Type B pancreatic cell (in vitro differentiated cells): ENCODE measurements at regions not wholly inside any gene's neighbourhood (a gene's known extent, or its start where the extent isn't known, plus 50 kb on each side); places are given as distances from the start of the nearest gene placed in this dataset.
"Not testable (repeated sequence)": the region's sequence is repeated elsewhere in the genome, so short reads cannot be mapped to it uniquely, and the experiment has no call there.

Experiments
- DNase-seq: peaks from one replicate; pipeline ENCODE4 v3.0.0; 2021; ENCODE audit warnings: mixed read lengths; ENCODE audit not compliant: unreplicated experiment; ENCODE audit errors: extremely low spot score
- H3K27ac Mint-ChIP-seq: 2 replicates; pipeline ENCODE4 v1.8.0; 2021; ENCODE audit warnings: mild to moderate bottlenecking, mixed read lengths
- H3K27me3 Mint-ChIP-seq: 2 replicates; pipeline ENCODE4 v1.8.0; 2021; ENCODE audit warnings: mixed read lengths
- H3K36me3 Mint-ChIP-seq: 2 replicates; pipeline ENCODE4 v1.8.0; 2021; ENCODE audit warnings: mixed read lengths
- H3K4me1 Mint-ChIP-seq: one replicate; pipeline ENCODE4 v1.8.0; 2021; ENCODE audit warnings: mixed read lengths; ENCODE audit not compliant: unreplicated experiment
- H3K4me3 Mint-ChIP-seq: 2 replicates; pipeline ENCODE4 v1.8.0; 2021; ENCODE audit warnings: mild to moderate bottlenecking, mixed read lengths
- H3K9me3 Mint-ChIP-seq: 2 replicates; pipeline ENCODE4 v1.8.0; 2021; ENCODE audit warnings: mixed read lengths
- TF ChIP-seq, protein P1 (sequence below): fragments of 200-600 bp; sonication (generic); conservative IDR thresholded peaks from 2 replicates; pipeline ENCODE4 v1.5.0; 2021; ENCODE audit warnings: antibody characterized with exemption, mild to moderate bottlenecking

DNA sequence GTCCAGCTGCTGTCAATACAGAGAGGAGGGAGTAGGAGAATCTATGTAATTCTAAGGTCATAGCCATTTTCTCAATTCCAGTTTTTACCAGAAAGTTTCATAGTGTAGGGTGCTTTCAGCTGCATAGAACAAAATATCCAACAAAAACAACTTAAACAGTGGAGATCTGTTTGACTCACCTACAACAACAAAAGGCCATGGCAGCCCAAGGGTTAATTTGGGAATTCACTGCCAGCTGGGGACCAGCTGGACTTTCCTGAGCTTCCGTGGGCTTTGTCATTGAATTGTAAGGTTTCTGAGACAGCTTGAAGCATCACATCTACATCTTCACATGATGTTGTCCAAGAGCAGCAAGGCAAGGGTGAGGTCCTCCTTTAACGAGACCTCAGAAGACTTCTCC is 512.7 kb downstream of the IRS1 start:
- no peak overlapping the region for H3K4me3 Mint-ChIP-seq
- no peak for DNase-seq
- H3K27me3 Mint-ChIP-seq = no peaks in the 10 kb centered on the region
- TF ChIP-seq, protein P1, sequence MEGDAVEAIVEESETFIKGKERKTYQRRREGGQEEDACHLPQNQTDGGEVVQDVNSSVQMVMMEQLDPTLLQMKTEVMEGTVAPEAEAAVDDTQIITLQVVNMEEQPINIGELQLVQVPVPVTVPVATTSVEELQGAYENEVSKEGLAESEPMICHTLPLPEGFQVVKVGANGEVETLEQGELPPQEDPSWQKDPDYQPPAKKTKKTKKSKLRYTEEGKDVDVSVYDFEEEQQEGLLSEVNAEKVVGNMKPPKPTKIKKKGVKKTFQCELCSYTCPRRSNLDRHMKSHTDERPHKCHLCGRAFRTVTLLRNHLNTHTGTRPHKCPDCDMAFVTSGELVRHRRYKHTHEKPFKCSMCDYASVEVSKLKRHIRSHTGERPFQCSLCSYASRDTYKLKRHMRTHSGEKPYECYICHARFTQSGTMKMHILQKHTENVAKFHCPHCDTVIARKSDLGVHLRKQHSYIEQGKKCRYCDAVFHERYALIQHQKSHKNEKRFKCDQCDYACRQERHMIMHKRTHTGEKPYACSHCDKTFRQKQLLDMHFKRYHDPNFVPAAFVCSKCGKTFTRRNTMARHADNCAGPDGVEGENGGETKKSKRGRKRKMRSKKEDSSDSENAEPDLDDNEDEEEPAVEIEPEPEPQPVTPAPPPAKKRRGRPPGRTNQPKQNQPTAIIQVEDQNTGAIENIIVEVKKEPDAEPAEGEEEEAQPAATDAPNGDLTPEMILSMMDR = no peak
- no peaks in the 10 kb centered on the region for H3K4me1 Mint-ChIP-seq
- no peaks in the 10 kb centered on the region for H3K36me3 Mint-ChIP-seq
- no peak overlapping the region for H3K27ac Mint-ChIP-seq
- H3K9me3 Mint-ChIP-seq = peaks cover 11% of the 10 kb centered on the region

DNA sequence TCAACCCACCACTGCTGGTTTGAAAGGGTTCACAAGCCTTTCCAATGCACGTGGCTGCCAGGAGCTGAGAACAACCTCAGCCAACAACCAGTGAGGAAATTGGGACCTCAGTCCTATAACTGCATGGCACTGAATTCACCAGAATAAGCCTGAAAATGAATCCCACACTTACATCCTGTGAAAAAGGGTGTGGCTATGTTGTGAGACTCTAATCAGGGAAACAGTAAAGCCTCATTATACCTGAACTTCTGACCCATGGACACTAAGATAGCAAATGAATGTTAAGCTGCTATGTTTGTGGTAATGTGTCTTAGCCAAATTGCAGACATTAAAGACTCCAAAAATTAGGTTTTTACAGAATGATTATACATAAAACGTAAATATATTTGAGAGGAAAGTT is 515.8 kb downstream of the IRS1 start:
- H3K4me1 Mint-ChIP-seq = no peaks in the 10 kb centered on the region
- no peak overlapping the region for H3K27ac Mint-ChIP-seq
- peaks cover 3% of the 10 kb centered on the region for H3K9me3 Mint-ChIP-seq
- no peaks in the 10 kb centered on the region for H3K36me3 Mint-ChIP-seq
- no peaks in the 10 kb centered on the region for H3K27me3 Mint-ChIP-seq
- TF ChIP-seq, protein P1 = no peak
- DNase-seq = no peak
- H3K4me3 Mint-ChIP-seq = no peak overlapping the region

DNA sequence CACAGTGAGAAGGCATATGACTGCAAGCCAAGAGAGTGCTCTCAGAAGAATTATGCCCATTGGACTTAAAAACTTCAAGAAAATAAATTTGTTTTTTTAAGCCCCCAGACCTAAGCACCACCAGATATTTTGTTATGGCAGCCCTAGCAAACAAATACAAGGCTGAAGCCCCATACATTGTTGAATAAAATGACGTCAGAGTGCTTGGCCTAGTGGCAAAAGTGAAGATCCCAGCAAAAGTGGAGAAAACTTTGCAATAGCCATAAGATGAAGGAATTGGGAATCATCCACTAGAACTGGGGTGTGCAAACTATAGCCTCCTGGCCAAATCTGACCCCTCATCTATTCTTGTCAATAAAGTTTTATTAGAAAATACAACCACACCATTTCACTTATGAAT is 517.5 kb downstream of the IRS1 start:
- H3K27ac Mint-ChIP-seq = no peak overlapping the region
- H3K9me3 Mint-ChIP-seq = peaks cover 3% of the 10 kb centered on the region
- H3K4me3 Mint-ChIP-seq = no peak overlapping the region
- DNase-seq = no peak
- H3K4me1 Mint-ChIP-seq = no peaks in the 10 kb centered on the region
- H3K27me3 Mint-ChIP-seq = no peaks in the 10 kb centered on the region
- H3K36me3 Mint-ChIP-seq = no peaks in the 10 kb centered on the region
- TF ChIP-seq, protein P1 = no peak

DNA sequence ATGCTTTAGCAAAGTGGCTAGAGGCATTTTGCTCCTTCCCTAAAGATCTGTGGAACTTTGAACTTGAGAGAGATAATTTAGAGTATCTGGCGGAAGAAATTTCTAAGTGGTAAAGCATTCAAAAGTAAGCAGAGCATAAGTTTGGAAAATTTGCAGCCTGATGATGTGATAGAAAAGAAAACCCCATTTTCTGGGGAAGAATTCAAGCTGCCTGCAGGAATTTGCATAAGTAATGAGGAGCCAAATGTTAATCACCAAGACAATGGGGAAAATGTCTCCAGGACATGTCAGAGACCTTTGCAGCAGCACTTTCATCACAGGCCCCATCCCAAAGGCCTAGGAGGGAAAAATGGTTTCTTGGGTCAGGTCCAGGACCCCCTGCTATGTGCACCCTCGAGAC is 519.5 kb downstream of the IRS1 start:
- not testable (repeated sequence) for H3K9me3 Mint-ChIP-seq, H3K4me1 Mint-ChIP-seq, H3K27me3 Mint-ChIP-seq, H3K27ac Mint-ChIP-seq, H3K4me3 Mint-ChIP-seq, H3K36me3 Mint-ChIP-seq, DNase-seq

DNA sequence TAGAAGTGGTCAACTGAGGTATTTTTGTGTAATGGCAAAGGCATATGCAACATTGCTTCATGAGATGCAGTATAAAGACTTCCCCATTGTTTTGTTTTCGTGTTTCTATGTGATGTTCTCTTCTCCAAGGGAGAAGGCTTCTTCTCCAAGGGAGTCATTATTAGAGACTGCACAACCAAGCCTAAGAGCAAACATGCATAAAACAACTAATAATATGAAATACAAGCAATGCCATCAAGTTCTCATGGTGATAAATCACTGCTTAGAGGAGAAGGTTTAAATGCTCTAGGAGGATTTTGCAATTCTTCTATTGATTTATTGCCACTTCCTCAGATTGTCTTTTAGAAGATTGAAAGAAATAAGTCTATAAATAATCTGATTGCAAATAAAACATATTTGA is 524.4 kb downstream of the IRS1 start:
- TF ChIP-seq, protein P1 = no peak
- Mint-ChIP-seq H3K9me3 (peaks cover 3% of the 10 kb centered on the region), H3K27ac (no peak overlapping the region), H3K27me3 (no peaks in the 10 kb centered on the region), H3K4me3 (no peak overlapping the region), H3K36me3 (no peaks in the 10 kb centered on the region), H3K4me1 (no peaks in the 10 kb centered on the region)
- DNase-seq = no peak

DNA sequence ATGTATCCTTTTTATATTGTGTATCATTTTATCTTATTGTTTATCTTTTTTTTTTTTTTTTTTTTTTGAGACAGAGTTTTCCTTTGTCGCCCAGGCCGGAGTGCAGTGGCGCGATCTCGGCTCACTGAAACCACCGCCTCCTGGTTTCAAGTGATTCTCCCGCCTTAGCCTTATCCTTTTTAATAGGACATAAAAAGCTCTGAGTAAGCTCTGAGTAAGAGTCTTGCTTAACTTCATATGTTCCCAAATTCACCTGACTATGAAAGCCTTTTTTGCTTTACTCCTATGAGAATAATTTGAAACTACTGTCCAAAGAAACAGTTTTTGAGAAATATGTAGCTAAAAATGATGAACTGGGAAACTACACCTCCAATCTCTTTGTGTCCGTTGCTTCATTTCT is 525.5 kb downstream of the IRS1 start:
- no peaks in the 10 kb centered on the region for H3K4me1 Mint-ChIP-seq
- H3K4me3 Mint-ChIP-seq = no peak overlapping the region
- TF ChIP-seq, protein P1 = no peak
- DNase-seq = no peak
- no peak overlapping the region for H3K27ac Mint-ChIP-seq
- no peaks in the 10 kb centered on the region for H3K36me3 Mint-ChIP-seq
- H3K9me3 Mint-ChIP-seq = peaks cover 4% of the 10 kb centered on the region
- H3K27me3 Mint-ChIP-seq = no peaks in the 10 kb centered on the region
